HepG2 (cell line): ENCODE measurements at regions not wholly inside any gene's neighbourhood (a gene's known extent, or its start where the extent isn't known, plus 50 kb on each side); places are given as distances from the start of the nearest gene placed in this dataset.

Experiments
- ATAC-seq: fragments of 200-7000 bp; cut with Tn5 transposase; 3 replicates; pipeline ENCODE4 v1.9.1; 2020; ENCODE audit warnings: mild to moderate bottlenecking, moderate library complexity
- BruUV-seq: library from RNA; stranded (reverse); fragments of 400-500 nt; replicated peaks from 2 replicates; lab custom pipeline; 2021; lab: Mats Ljungman, UMichigan
- CTCF ChIA-PET: fragments of 300-600 bp; formaldehyde crosslinking; extraction: SDS; loops from one replicate; lab custom pipeline; 2021; ENCODE audit warnings: low total read pairs, inconsistent platforms, low intra/inter-chr PET ratio; lab: Yijun Ruan, JAX
- POLR2A ChIA-PET: fragments of 350-600 bp; sonication (Branson Sonifier 250); formaldehyde crosslinking; loops from one replicate; lab custom pipeline; 2020; ENCODE audit warnings: antibody characterized with exemption, inconsistent platforms; lab: Yijun Ruan, JAX
- DNase-seq: peaks from one replicate; pipeline ENCODE4 v3.0.0-alpha.2; 2015; ENCODE audit warnings: low spot score
- FAIRE-seq: peaks from 3 replicates; lab custom pipeline; 2011; peaks lifted over from hg19 to GRCh38; lab: Jason Lieb, UNC
- H2AFZ ChIP-seq: one replicate; pipeline ENCODE4 v1.6.1; 2011; ENCODE audit warnings: low read length, inconsistent platforms
- H3K27ac ChIP-seq: fragments of 300-600 bp; 3 replicates; pipeline ENCODE4 v1.8.0; 2011; ENCODE audit warnings: mixed run types, mild to moderate bottlenecking, mixed read lengths, low read length, inconsistent platforms; ENCODE audit not compliant: insufficient read depth; ENCODE audit errors: extremely low read length
- H3K27me3 ChIP-seq, 2 experiments: fragments of 200-600 bp in 1 of 2; 2 replicates in 1 of 2; 3 replicates in 1 of 2; pipeline versions ENCODE4 v1.6.0 to v1.8.0; 2011; ENCODE audit warnings: low read length in 2 of 2, mild to moderate bottlenecking in 2 of 2, moderate library complexity in 2 of 2, inconsistent platforms in 1 of 2; ENCODE audit not compliant: insufficient read depth in 2 of 2, control insufficient read depth in 1 of 2
- H3K36me3 ChIP-seq, 2 experiments: fragments of 200-600 bp in 1 of 2; replicated peaks in 1 of 2; 2 replicates in 1 of 2; 3 replicates in 1 of 2; pipeline versions ENCODE4 v1.5.1 to v1.8.0; 2011; ENCODE audit warnings: low read length in 2 of 2, inconsistent platforms in 1 of 2; ENCODE audit not compliant: insufficient read depth in 2 of 2, control insufficient read depth in 1 of 2
- H3K4me1 ChIP-seq: 2 replicates; pipeline ENCODE4 v1.5.1; 2012; ENCODE audit warnings: low read length, inconsistent platforms; ENCODE audit not compliant: insufficient read depth
- H3K4me2 ChIP-seq: 2 replicates; pipeline ENCODE4 v1.6.0; 2011; ENCODE audit warnings: low read depth, low read length, inconsistent platforms
- H3K4me3 ChIP-seq, 3 experiments: fragments of 200-600 bp in 1 of 3; sonication (generic), shearing (Covaris generic) in 1 of 3; replicated peaks in 1 of 3; 2 replicates each; pipeline ENCODE4 v1.5.1; 2011 to 2016; ENCODE audit warnings: low read length in 3 of 3, inconsistent platforms in 2 of 3, low read depth in 2 of 3, mild to moderate bottlenecking in 2 of 3, control low read depth in 1 of 3, mixed read lengths in 1 of 3; ENCODE audit not compliant: insufficient read depth in 1 of 3
- H3K79me2 ChIP-seq: one replicate; pipeline ENCODE4 v1.6.1; 2011; ENCODE audit warnings: low read length, inconsistent platforms; ENCODE audit not compliant: insufficient read depth
- H3K9ac ChIP-seq: 2 replicates; pipeline ENCODE4 v1.6.0; 2011; ENCODE audit warnings: mild to moderate bottlenecking, low read depth, low read length, inconsistent platforms; ENCODE audit not compliant: insufficient read depth
- H3K9me3 ChIP-seq: 2 replicates; pipeline ENCODE4 v1.5.1; 2012; ENCODE audit warnings: mild to moderate bottlenecking, low read length
- H4K20me1 ChIP-seq: 2 replicates; pipeline ENCODE4 v1.6.0; 2011; ENCODE audit warnings: inconsistent platforms, mild to moderate bottlenecking, low read length, moderate library complexity; ENCODE audit not compliant: insufficient read depth
- CREM ChIP-seq, 2 experiments: sonication (generic) in 1 of 2; formaldehyde crosslinking in 1 of 2; IDR thresholded peaks; 2 replicates each; pipeline versions ENCODE4 v1.4.0 to v1.6.1; 2016 to 2020; ENCODE audit warnings: antibody characterized with exemption in 1 of 2, mild to moderate bottlenecking in 1 of 2, missing genetic modification reagents in 1 of 2
- FOSL2 ChIP-seq: sonication (generic); formaldehyde crosslinking; IDR thresholded peaks from 2 replicates; pipeline ENCODE4 v1.4.0; 2020; ENCODE audit warnings: missing genetic modification reagents
- GABPB1 ChIP-seq: IDR thresholded peaks from 2 replicates; pipeline ENCODE4 v1.6.1; 2016; ENCODE audit warnings: mild to moderate bottlenecking, missing genetic modification reagents, moderate library complexity, missing compliant biosample characterization
- HNRNPH1 ChIP-seq: fragments of 200-400 bp; formaldehyde crosslinking; optimal IDR thresholded peaks from 2 replicates; pipeline ENCODE3; 2017; ENCODE audit warnings: mild to moderate bottlenecking, low read depth, low read length
- MAFK ChIP-seq, 2 experiments: IDR thresholded peaks in 1 of 2; conservative IDR thresholded peaks in 1 of 2; 2 replicates each; pipeline ENCODE4 v1.6.1; 2011; ENCODE audit warnings: improper control_type of control experiment in 2 of 2, low read length in 2 of 2
- PITX1 ChIP-seq: sonication (generic); formaldehyde crosslinking; IDR thresholded peaks from 2 replicates; pipeline ENCODE4 v1.5.1; 2020; ENCODE audit warnings: mild to moderate bottlenecking, missing genetic modification reagents
- SPEN ChIP-seq: sonication (generic); formaldehyde crosslinking; IDR thresholded peaks from 2 replicates; pipeline ENCODE4 v1.5.1; 2020; ENCODE audit warnings: low read depth, mild to moderate bottlenecking, missing genetic modification reagents
- ZIK1 ChIP-seq: sonication (generic); formaldehyde crosslinking; IDR thresholded peaks from 2 replicates; pipeline ENCODE4 v1.5.0; 2020; ENCODE audit warnings: mild to moderate bottlenecking, low read depth, missing genetic modification reagents, borderline replicate concordance
- ZNF574 ChIP-seq: sonication (generic); formaldehyde crosslinking; IDR thresholded peaks from 2 replicates; pipeline ENCODE4 v1.4.0; 2020; ENCODE audit warnings: missing genetic modification reagents
- ZNF766 ChIP-seq: sonication (generic); formaldehyde crosslinking; IDR thresholded peaks from 2 replicates; pipeline ENCODE4 v1.5.0; 2020; ENCODE audit warnings: missing genetic modification reagents, borderline replicate concordance
- WGBS: methylation state at CpG from one replicate; pipeline ENCODE4 v1.1.6; 2017; ENCODE audit warnings: low lambda C conversion rate; 5-methylcytosine and 5-hydroxymethylcytosine counted together
- in situ Hi-C: cut with HindIII; loops from 2 replicates; pipeline ENCODE4 v1.10.0; 2017; ENCODE audit warnings: low pct_unique_long_range_greater_than_20kb; ENCODE audit not compliant: extremely low pct_ligation_motif_present
- intact Hi-C: fragments of 100-400 bp; cut with micrococcal nuclease; formaldehyde crosslinking; loops from one replicate; pipeline ENCODE4 v1.10.0; 2022; ENCODE audit not compliant: unreplicated experiment

GRCh38 chr9:73869264-73869663, 627.9 kb upstream of the RORB start:
- Histone ChIP-seq H3K4me3 (no peak overlapping the region), H3K27ac (no peak overlapping the region), H3K36me3 (no peaks in the 10 kb centered on the region), H3K4me1 (no peaks in the 10 kb centered on the region), H3K27me3 (no peaks in the 10 kb centered on the region), H3K9me3 (no peaks in the 10 kb centered on the region), H3K4me2 (no peak overlapping the region), H3K9ac (no peak overlapping the region), H4K20me1 (no peaks in the 10 kb centered on the region), H3K79me2 (no peaks in the 10 kb centered on the region), H2AFZ (no peak overlapping the region)
- DNase-seq (peak; percentile 13), FAIRE-seq (no peak), ATAC-seq (no peak)
- no TSS peak for BruUV-seq
- WGBS, result 3% methylated on average over 3 of the region's 3 CpGs
- ChIA-PET POLR2A (no interaction called here), CTCF (no interaction called here)
- in situ Hi-C loops, result no loop called here
- intact Hi-C loops, result no loop called here
- no peak for TF ChIP-seq ZNF766 (CRISPR knock-in tag)
- no peak for TF ChIP-seq PITX1
- TF ChIP-seq ZIK1 (CRISPR knock-in tag), result no peak
- no peak for TF ChIP-seq CREM (IDR thresholded peaks at IDR 0.05)
- TF ChIP-seq CREM (CRISPR knock-in tag; IDR thresholded peaks at IDR 0.05), result no peak
- TF ChIP-seq FOSL2 (CRISPR knock-in tag), result peak; percentile 35; the same call in 1 of the 2 replicates
- no peak for TF ChIP-seq GABPB1 (CRISPR knock-in tag)
- TF ChIP-seq HNRNPH1, result no peak

GRCh38 chr9:73871636-73872035, 625.5 kb upstream of the RORB start:
- H3K9ac ChIP-seq, result no peak overlapping the region
- no peak overlapping the region for H3K27ac ChIP-seq
- BruUV-seq, result no TSS peak
- no peak for ATAC-seq
- intact Hi-C loops, result no loop called here
- H3K4me2 ChIP-seq, result no peak overlapping the region
- H3K4me1 ChIP-seq, result no peaks in the 10 kb centered on the region
- no peaks in the 10 kb centered on the region for H3K9me3 ChIP-seq
- H3K36me3 ChIP-seq, result no peaks in the 10 kb centered on the region
- in situ Hi-C loops, result no loop called here
- H4K20me1 ChIP-seq, result no peaks in the 10 kb centered on the region
- H3K79me2 ChIP-seq, result no peaks in the 10 kb centered on the region
- H3K4me3 ChIP-seq, result no peak overlapping the region
- no peak for TF ChIP-seq SPEN
- TF ChIP-seq ZNF574 (CRISPR knock-in tag), result no peak
- TF ChIP-seq MAFK (conservative IDR thresholded peaks at IDR 0.05 in 1 of 2, IDR thresholded peaks at IDR 0.05 in 1 of 2; ENCODE audit: low read length in 2 of 2), result peak; percentile 3 to 35; a peak in 1 of 4 replicates
- no peaks in the 10 kb centered on the region for H3K27me3 ChIP-seq
- 54% methylated on average over 4 of the region's 4 CpGs for WGBS
- DNase-seq, result no peak
- FAIRE-seq, result no peak
- ChIA-PET CTCF (no interaction called here), POLR2A (no interaction called here)
- no peak overlapping the region for H2AFZ ChIP-seq
